Vagina (tissue), 2 donors: ENCODE measurements at regions not wholly inside any gene's neighbourhood (a gene's known extent, or its start where the extent isn't known, plus 50 kb on each side); places are given as distances from the start of the nearest gene placed in this dataset.
A peak's percentile ranks its signal among the peaks of the same experiment; 100 is the strongest.

Source experiments
- DNase-seq, 2 donors: peaks; one replicate each; pipeline ENCODE4 v3.0.0-alpha.2; 2017; ENCODE audit errors: extremely low spot score in 2 of 2
- H3K27ac ChIP-seq: fragments of 200-600 bp; sonication (generic); one replicate; pipeline ENCODE4 v1.5.1; 2019
- H3K27me3 ChIP-seq: fragments of 200-600 bp; sonication (generic); one replicate; pipeline ENCODE4 v1.5.1; 2019
- H3K36me3 ChIP-seq, 2 donors: fragments of 200-600 bp; sonication (generic); one replicate each; pipeline ENCODE4 v1.5.1; 2017 to 2019
- H3K4me1 ChIP-seq: fragments of 200-600 bp; sonication (generic); one replicate; pipeline ENCODE4 v1.5.1; 2019
- H3K4me3 ChIP-seq, 2 donors: fragments of 200-600 bp; sonication (generic); 1 replicate in 1 of 2; 2 replicates in 1 of 2; pipeline ENCODE4 v1.5.1; 2016 to 2019
- H3K9me3 ChIP-seq: fragments of 200-600 bp; sonication (generic); one replicate; pipeline ENCODE4 v1.5.1; 2019
- POLR2A ChIP-seq, 2 donors: fragments of 450-650 bp; IDR thresholded peaks; one replicate each; pipeline ENCODE4 v1.6.1; 2017; ENCODE audit warnings: antibody characterized with exemption in 2 of 2, mild to moderate bottlenecking in 2 of 2, moderate library complexity in 2 of 2
- POLR2AphosphoS5 ChIP-seq, 2 donors: sonication (generic); formaldehyde crosslinking; IDR thresholded peaks; one replicate each; pipeline ENCODE4 v1.9.0; 2017; ENCODE audit warnings: antibody characterized with exemption in 2 of 2, mild to moderate bottlenecking in 2 of 2, low read depth in 1 of 2; ENCODE audit not compliant: insufficient read depth in 1 of 2
- intact Hi-C: fragments of 100-400 bp; cut with DNase I; formaldehyde crosslinking; loops from one replicate; pipeline ENCODE4 v1.15.1; 2023
- TF ChIP-seq, protein P1 (sequence below), 3 experiments: fragments of 450-650 bp in 2 of 3; fragments of 200-600 bp in 1 of 3; sonication (generic) in 1 of 3; IDR thresholded peaks; one replicate each; pipeline ENCODE4 v1.5.1; 2017 to 2019; ENCODE audit warnings: antibody characterized with exemption in 3 of 3, mild to moderate bottlenecking in 2 of 3, moderate library complexity in 2 of 3

DNA sequence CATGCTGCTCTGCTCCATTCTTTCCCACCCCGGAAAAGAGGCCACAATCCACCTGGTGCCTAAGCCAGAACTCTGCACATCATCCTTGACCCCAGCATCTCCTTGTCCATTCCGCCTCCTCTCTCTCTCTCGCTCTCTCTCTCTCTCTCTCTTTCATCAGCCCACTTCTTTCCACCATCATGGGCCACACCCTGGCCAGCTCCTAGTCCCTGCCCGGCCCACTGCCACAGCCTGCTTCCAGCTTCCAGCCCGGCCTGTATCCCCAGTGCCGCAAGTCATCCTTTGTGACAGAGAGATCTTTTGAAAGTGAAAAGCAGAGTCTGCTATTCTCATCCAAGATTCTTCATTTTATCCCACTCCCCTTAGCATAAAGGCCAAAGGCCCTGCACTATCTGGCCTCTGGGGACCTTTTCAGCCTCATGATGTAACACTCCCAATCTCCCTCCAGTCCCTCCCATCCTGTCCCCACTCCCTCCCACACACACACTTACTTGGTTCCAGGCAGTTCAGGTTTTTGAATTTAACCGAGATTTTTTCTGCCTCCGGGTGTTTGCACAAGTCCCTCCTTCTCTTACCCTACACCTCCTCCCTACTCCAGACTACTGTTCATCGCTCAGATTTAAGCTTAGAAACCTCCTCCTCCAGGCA lies 214.0 kb downstream of the EN1 start:
- DNase-seq, result no peak
- Histone ChIP-seq H3K9me3 (no peaks in the 10 kb centered on the region), H3K4me1 (no peaks in the 10 kb centered on the region), H3K36me3 (no peaks in the 10 kb centered on the region), H3K27ac (no peak overlapping the region), H3K27me3 (no peaks in the 10 kb centered on the region), H3K4me3 (no peak overlapping the region)
- intact Hi-C loops, result no loop called here
- TF ChIP-seq POLR2AphosphoS5 (IDR thresholded peaks at IDR 0.05; ENCODE audit: insufficient read depth in 1 of 2, low read depth in 1 of 2) (no peak), POLR2A (IDR thresholded peaks at IDR 0.05) (no peak)
- TF ChIP-seq, protein P1, sequence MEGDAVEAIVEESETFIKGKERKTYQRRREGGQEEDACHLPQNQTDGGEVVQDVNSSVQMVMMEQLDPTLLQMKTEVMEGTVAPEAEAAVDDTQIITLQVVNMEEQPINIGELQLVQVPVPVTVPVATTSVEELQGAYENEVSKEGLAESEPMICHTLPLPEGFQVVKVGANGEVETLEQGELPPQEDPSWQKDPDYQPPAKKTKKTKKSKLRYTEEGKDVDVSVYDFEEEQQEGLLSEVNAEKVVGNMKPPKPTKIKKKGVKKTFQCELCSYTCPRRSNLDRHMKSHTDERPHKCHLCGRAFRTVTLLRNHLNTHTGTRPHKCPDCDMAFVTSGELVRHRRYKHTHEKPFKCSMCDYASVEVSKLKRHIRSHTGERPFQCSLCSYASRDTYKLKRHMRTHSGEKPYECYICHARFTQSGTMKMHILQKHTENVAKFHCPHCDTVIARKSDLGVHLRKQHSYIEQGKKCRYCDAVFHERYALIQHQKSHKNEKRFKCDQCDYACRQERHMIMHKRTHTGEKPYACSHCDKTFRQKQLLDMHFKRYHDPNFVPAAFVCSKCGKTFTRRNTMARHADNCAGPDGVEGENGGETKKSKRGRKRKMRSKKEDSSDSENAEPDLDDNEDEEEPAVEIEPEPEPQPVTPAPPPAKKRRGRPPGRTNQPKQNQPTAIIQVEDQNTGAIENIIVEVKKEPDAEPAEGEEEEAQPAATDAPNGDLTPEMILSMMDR (IDR thresholded peaks at IDR 0.05), result no peak

DNA sequence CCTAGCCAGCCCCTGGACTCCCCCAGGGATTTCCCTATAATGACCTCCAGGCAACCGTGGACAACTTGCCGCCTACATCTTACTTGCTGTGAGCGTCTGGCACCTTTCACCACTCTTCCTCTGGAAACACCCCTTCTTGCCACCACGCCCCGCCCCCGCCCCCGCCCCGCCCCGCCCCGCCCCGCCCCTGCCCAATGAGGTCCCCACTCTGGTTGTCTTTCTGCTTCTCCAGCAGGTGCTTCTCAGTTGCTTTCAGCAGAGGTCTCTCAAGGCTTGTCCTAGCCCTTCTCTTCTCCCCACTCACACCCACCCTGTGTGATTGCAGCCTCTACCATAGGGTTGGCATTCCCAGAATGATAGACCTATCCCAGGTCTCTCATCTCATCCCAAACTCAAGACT lies 214.5 kb downstream of the EN1 start:
- no peaks in the 10 kb centered on the region for H3K4me1 ChIP-seq
- intact Hi-C loops, result no loop called here
- H3K36me3 ChIP-seq, result no peaks in the 10 kb centered on the region
- H3K27ac ChIP-seq, result no peak overlapping the region
- no peak for DNase-seq
- no peaks in the 10 kb centered on the region for H3K9me3 ChIP-seq
- no peaks in the 10 kb centered on the region for H3K27me3 ChIP-seq
- no peak for TF ChIP-seq POLR2A (IDR thresholded peaks at IDR 0.05)
- TF ChIP-seq POLR2AphosphoS5 (IDR thresholded peaks at IDR 0.05; ENCODE audit: insufficient read depth in 1 of 2, low read depth in 1 of 2), result no peak
- TF ChIP-seq, protein P1 (IDR thresholded peaks at IDR 0.05), result no peak
- no peak overlapping the region for H3K4me3 ChIP-seq

DNA sequence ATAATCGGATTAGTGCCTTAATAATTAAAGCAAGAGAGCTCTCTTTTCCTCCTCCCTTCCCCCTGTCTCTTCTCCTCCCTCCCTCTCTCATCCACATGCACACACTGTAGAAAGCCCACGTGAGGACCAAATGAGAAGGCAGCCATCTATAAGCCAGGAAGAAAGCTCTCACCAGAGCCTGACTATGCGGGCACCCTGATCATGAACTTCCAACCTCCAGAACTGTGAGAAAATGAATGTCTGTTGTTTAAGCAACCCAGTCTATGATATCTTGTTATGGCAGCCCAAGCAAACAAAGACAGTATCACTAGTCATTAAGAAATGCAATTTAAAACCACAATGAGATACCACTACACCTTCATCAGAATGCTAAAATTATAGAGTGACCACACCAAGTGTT lies 220.3 kb downstream of the EN1 start:
- Histone ChIP-seq H3K4me3 (no peak overlapping the region), H3K9me3 (no peaks in the 10 kb centered on the region), H3K36me3 (no peaks in the 10 kb centered on the region), H3K27ac (no peak overlapping the region), H3K4me1 (no peaks in the 10 kb centered on the region), H3K27me3 (no peaks in the 10 kb centered on the region)
- TF ChIP-seq, protein P1 (IDR thresholded peaks at IDR 0.05), result no peak
- TF ChIP-seq POLR2A (IDR thresholded peaks at IDR 0.05), result no peak
- TF ChIP-seq POLR2AphosphoS5 (IDR thresholded peaks at IDR 0.05; ENCODE audit: insufficient read depth in 1 of 2, low read depth in 1 of 2), result no peak
- DNase-seq, result no peak
- intact Hi-C loops, result no loop called here

DNA sequence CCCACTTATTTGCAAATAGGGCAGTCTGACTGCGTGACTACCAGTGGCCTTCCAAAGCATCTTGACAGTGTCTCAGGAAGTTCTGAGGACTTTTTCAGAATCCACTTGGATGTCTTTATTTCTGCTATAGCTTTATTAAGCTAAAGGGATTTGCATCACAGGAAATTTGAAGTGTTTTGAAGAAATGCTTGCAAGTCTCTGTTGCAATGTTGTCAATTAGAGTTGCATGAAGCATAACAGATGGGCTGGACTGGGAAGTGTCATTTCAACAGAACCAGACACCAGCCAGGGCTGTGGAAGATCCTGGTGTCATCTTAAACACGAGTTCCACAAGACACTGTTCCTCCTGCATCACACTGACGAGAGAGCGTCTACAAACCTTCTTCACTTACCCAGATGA lies 224.5 kb downstream of the EN1 start:
- Histone ChIP-seq H3K4me3 (no peak overlapping the region), H3K27ac (no peak overlapping the region), H3K36me3 (no peaks in the 10 kb centered on the region), H3K9me3 (no peaks in the 10 kb centered on the region), H3K27me3 (no peaks in the 10 kb centered on the region), H3K4me1 (no peaks in the 10 kb centered on the region)
- DNase-seq, result peak in 1 of 2 donors; percentile 34
- TF ChIP-seq POLR2AphosphoS5 (IDR thresholded peaks at IDR 0.05; ENCODE audit: insufficient read depth in 1 of 2, low read depth in 1 of 2) (no peak), POLR2A (IDR thresholded peaks at IDR 0.05) (no peak)
- TF ChIP-seq, protein P1 (IDR thresholded peaks at IDR 0.05), result no peak
- intact Hi-C loops, result no loop called here

DNA sequence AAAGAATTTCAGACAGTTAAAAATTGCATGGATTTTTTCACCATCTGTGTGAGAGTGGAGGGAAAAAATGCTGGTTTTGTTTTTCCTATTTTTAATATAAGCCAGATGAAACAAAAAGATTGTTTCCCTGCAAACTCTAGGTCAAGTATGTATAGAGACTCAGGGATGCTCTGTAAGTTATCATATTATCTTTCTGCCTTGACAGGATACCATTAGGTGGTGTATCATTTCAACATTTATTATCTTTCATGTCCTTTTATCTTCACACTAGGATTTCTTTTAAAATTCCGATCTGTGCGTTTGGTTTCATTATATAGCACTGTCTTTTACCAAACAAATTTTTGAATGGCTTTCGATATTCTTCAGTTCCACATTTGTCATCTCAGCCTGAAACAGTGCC lies 225.3 kb downstream of the EN1 start:
- no peak for TF ChIP-seq POLR2A (IDR thresholded peaks at IDR 0.05)
- no peak for TF ChIP-seq POLR2AphosphoS5 (IDR thresholded peaks at IDR 0.05; ENCODE audit: insufficient read depth in 1 of 2, low read depth in 1 of 2)
- TF ChIP-seq, protein P1 (IDR thresholded peaks at IDR 0.05), result no peak

More for the DNA sequence above, 225.3 kb downstream of the EN1 start:
- Histone ChIP-seq H3K4me1 (no peaks in the 10 kb centered on the region), H3K9me3 (no peaks in the 10 kb centered on the region), H3K27me3 (no peaks in the 10 kb centered on the region), H3K27ac (no peak overlapping the region), H3K4me3 (no peak overlapping the region), H3K36me3 (no peaks in the 10 kb centered on the region)
- intact Hi-C loops, result no loop called here
- DNase-seq, result no peak
